Endothelial cell of umbilical vein (primary cell): ENCODE measurements at regions not wholly inside any gene's neighbourhood (a gene's known extent, or its start where the extent isn't known, plus 50 kb on each side); places are given as distances from the start of the nearest gene placed in this dataset.

Source experiments
- BruUV-seq: library from RNA; stranded (reverse); fragments of 400-500 nt; replicated peaks from 2 replicates; lab custom pipeline; 2021; lab: Mats Ljungman, UMichigan
- CTCF ChIA-PET: fragments of 300-600, 350-600 bp; sonication (Branson Sonifier 250); formaldehyde crosslinking; loops from one replicate; lab custom pipeline; 2021; ENCODE audit warnings: antibody characterized with exemption, inconsistent platforms; lab: Charles Lee
- POLR2A ChIA-PET: fragments of 300-600, 350-600 bp; sonication (Branson Sonifier 250); formaldehyde crosslinking; loops from one replicate; lab custom pipeline; 2021; ENCODE audit warnings: antibody characterized with exemption, inconsistent platforms; lab: Charles Lee
- DNase-seq: peaks from one replicate; pipeline ENCODE4 v3.0.0-alpha.2; 2011; ENCODE audit warnings: low read depth, low spot score
- FAIRE-seq: peaks from 2 replicates; lab custom pipeline; 2011; peaks lifted over from hg19 to GRCh38; lab: Jason Lieb, UNC
- H2AFZ ChIP-seq: 2 replicates; pipeline ENCODE4 v1.6.0; 2012; ENCODE audit warnings: low read depth, low read length, control low read depth, inconsistent platforms
- H3K27ac ChIP-seq: 2 replicates; pipeline ENCODE4 v1.5.1; 2011; ENCODE audit warnings: low read depth, mild to moderate bottlenecking, control low read depth, low read length, moderate library complexity; ENCODE audit not compliant: insufficient read depth
- H3K27me3 ChIP-seq, 2 experiments: 2 replicates each; pipeline versions ENCODE4 v1.6.0 to v1.6.1; 2011; ENCODE audit warnings: low read length in 2 of 2, mixed read lengths in 1 of 2; ENCODE audit not compliant: control insufficient read depth in 2 of 2, insufficient read depth in 2 of 2
- H3K36me3 ChIP-seq, 2 experiments: 2 replicates in 1 of 2; 3 replicates in 1 of 2; pipeline ENCODE4 v1.5.1; 2011; ENCODE audit warnings: low read length in 2 of 2, mild to moderate bottlenecking in 1 of 2, moderate library complexity in 1 of 2; ENCODE audit not compliant: control insufficient read depth in 2 of 2, insufficient read depth in 2 of 2; ENCODE audit errors: extremely low read depth in 1 of 2
- H3K4me1 ChIP-seq: 3 replicates; pipeline ENCODE4 v1.5.1; 2011; ENCODE audit warnings: mild to moderate bottlenecking, low read length; ENCODE audit not compliant: control insufficient read depth, insufficient read depth; ENCODE audit errors: extremely low read depth
- H3K4me2 ChIP-seq: 2 replicates; pipeline ENCODE4 v1.6.1; 2011; ENCODE audit warnings: low read length, control low read depth, mixed read lengths; ENCODE audit not compliant: insufficient read depth
- H3K4me3 ChIP-seq, 3 experiments: fragments of 200-600 bp in 1 of 3; sonication (generic), shearing (Covaris generic) in 1 of 3; replicated peaks in 1 of 3; 2 replicates each; pipeline ENCODE4 v1.5.1; 2011 to 2016; ENCODE audit warnings: control low read depth in 3 of 3, low read length in 3 of 3, mild to moderate bottlenecking in 2 of 3, inconsistent platforms in 1 of 3, low read depth in 1 of 3, moderate library complexity in 1 of 3; ENCODE audit not compliant: insufficient read depth in 1 of 3
- H3K79me2 ChIP-seq: 2 replicates; pipeline ENCODE4 v1.6.0; 2012; ENCODE audit warnings: low read length, inconsistent platforms; ENCODE audit not compliant: control insufficient read depth, insufficient read depth
- H3K9ac ChIP-seq: replicated peaks from 2 replicates; pipeline ENCODE3; 2011; ENCODE audit warnings: low read length, control low read depth; ENCODE audit not compliant: insufficient read depth; ENCODE audit errors: extremely low read depth
- H3K9me1 ChIP-seq: replicated peaks from 3 replicates; pipeline ENCODE4 v1.6.0; 2011; ENCODE audit warnings: mild to moderate bottlenecking, low read length; ENCODE audit not compliant: control insufficient read depth, insufficient read depth; ENCODE audit errors: extremely low read depth
- H3K9me3 ChIP-seq: replicated peaks from 2 replicates; pipeline ENCODE4 v1.5.1; 2012; ENCODE audit warnings: low read length, inconsistent platforms; ENCODE audit not compliant: control insufficient read depth, insufficient read depth
- H4K20me1 ChIP-seq: replicated peaks from 2 replicates; pipeline ENCODE3; 2011; ENCODE audit warnings: mild to moderate bottlenecking, low read length; ENCODE audit not compliant: control insufficient read depth, insufficient read depth; ENCODE audit errors: extremely low read depth
- EZH2 ChIP-seq: IDR thresholded peaks from 2 replicates; pipeline ENCODE4 v1.6.1; 2012; ENCODE audit warnings: borderline replicate concordance, low read depth, mild to moderate bottlenecking, moderate library complexity, low read length, inconsistent platforms; ENCODE audit not compliant: severe bottlenecking
- FOS ChIP-seq: IDR thresholded peaks from 2 replicates; pipeline ENCODE4 v1.6.1; 2011; ENCODE audit warnings: mild to moderate bottlenecking, low read length, moderate library complexity, borderline replicate concordance; ENCODE audit not compliant: insufficient read depth
- GATA2 ChIP-seq: IDR thresholded peaks from 2 replicates; pipeline ENCODE4 v1.7.0; 2011; ENCODE audit warnings: low read depth, mild to moderate bottlenecking, moderate library complexity, mixed read lengths, low read length; ENCODE audit not compliant: insufficient read length, insufficient read depth
- JUN ChIP-seq: IDR thresholded peaks from 2 replicates; pipeline ENCODE4 v1.6.1; 2011; ENCODE audit warnings: borderline replicate concordance, low read depth; ENCODE audit not compliant: insufficient read length, insufficient read depth
- MYC ChIP-seq: IDR thresholded peaks from one replicate; pipeline ENCODE4 v1.6.1; 2011; ENCODE audit warnings: mild to moderate bottlenecking, low read depth, low read length
- POLR2A ChIP-seq: IDR thresholded peaks from 2 replicates; pipeline ENCODE4 v1.6.1; 2012; ENCODE audit warnings: low read depth, mild to moderate bottlenecking, control low read depth, low read length
- POLR2AphosphoS5 ChIP-seq: IDR thresholded peaks from 2 replicates; pipeline ENCODE4 v1.6.1; 2012; ENCODE audit warnings: low read depth, mild to moderate bottlenecking, control low read depth, low read length, moderate library complexity; ENCODE audit not compliant: insufficient read depth
- dilution Hi-C: fragments of 300-500 bp; cut with MboI; formaldehyde crosslinking; loops from one replicate; pipeline ENCODE4 v1.15.0; 2019; ENCODE audit warnings: low sequenced_read_pairs; ENCODE audit not compliant: extremely low pct_ligation_motif_present
- intact Hi-C: fragments of 100-400 bp; cut with micrococcal nuclease; formaldehyde crosslinking; loops from one replicate; pipeline ENCODE4 v1.10.0; 2022
- TF ChIP-seq, protein P1 (sequence below): IDR thresholded peaks from 2 replicates; pipeline ENCODE4 v1.6.1; 2011; ENCODE audit not compliant: insufficient read depth, insufficient read length
- TF ChIP-seq, protein P2 (sequence below), 2 donors: IDR thresholded peaks; 1 replicate in 1 of 2; 2 replicates in 1 of 2; pipeline ENCODE4 v1.5.1; 2011; ENCODE audit warnings: low read length in 2 of 2, mild to moderate bottlenecking in 2 of 2, moderate library complexity in 2 of 2, control low read depth in 1 of 2, inconsistent platforms in 1 of 2, low read depth in 1 of 2; ENCODE audit not compliant: insufficient read depth in 1 of 2; ENCODE audit errors: extremely low read depth in 1 of 2

DNA sequence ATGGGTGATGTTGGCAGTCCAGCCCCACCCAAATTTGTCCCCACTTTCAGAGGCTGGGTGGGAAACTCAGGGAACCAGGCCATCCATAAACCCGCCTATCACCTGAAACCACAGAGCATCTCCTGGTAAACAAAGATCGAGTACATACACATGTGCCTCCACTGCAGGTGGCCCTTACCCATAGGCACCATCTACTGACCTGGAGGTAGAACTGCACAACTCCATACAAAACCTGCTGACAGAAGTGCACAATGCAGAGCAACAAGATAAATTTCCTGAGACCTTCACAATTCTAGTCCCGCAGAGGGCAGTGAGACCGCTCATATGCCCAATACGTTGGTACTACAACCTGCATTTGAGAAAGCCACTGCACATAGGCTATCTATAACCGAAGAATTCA, 856.3 kb downstream of the SUCLG1 start:
- Histone ChIP-seq H3K36me3 (no peaks in the 10 kb centered on the region), H3K27me3 (no peaks in the 10 kb centered on the region), H2AFZ (no peak overlapping the region), H3K79me2 (no peaks in the 10 kb centered on the region), H3K9me1 (no peaks in the 10 kb centered on the region), H3K9me3 (no peaks in the 10 kb centered on the region), H3K9ac (no peak overlapping the region), H4K20me1 (no peaks in the 10 kb centered on the region), H3K4me3 (no peak overlapping the region), H3K4me2 (no peak overlapping the region), H3K27ac (no peak overlapping the region), H3K4me1 (no peaks in the 10 kb centered on the region)
- TF ChIP-seq, protein P1, sequence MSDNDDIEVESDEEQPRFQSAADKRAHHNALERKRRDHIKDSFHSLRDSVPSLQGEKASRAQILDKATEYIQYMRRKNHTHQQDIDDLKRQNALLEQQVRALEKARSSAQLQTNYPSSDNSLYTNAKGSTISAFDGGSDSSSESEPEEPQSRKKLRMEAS: no peak
- TF ChIP-seq, protein P2, sequence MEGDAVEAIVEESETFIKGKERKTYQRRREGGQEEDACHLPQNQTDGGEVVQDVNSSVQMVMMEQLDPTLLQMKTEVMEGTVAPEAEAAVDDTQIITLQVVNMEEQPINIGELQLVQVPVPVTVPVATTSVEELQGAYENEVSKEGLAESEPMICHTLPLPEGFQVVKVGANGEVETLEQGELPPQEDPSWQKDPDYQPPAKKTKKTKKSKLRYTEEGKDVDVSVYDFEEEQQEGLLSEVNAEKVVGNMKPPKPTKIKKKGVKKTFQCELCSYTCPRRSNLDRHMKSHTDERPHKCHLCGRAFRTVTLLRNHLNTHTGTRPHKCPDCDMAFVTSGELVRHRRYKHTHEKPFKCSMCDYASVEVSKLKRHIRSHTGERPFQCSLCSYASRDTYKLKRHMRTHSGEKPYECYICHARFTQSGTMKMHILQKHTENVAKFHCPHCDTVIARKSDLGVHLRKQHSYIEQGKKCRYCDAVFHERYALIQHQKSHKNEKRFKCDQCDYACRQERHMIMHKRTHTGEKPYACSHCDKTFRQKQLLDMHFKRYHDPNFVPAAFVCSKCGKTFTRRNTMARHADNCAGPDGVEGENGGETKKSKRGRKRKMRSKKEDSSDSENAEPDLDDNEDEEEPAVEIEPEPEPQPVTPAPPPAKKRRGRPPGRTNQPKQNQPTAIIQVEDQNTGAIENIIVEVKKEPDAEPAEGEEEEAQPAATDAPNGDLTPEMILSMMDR (IDR thresholded peaks at IDR 0.05; ENCODE audit: extremely low read depth in 1 of 2, insufficient read depth in 1 of 2, low read depth in 1 of 2, low read length in 2 of 2): no peak
- TF ChIP-seq POLR2A (no peak), EZH2 (no peak), GATA2 (no peak), POLR2AphosphoS5 (no peak), MYC (no peak), JUN (no peak), FOS (no peak)
- POLR2A ChIA-PET: no interaction called here
- intact Hi-C loops: no loop called here
- BruUV-seq: no TSS peak
- CTCF ChIA-PET: no interaction called here
- dilution Hi-C loops: no loop called here
- DNase-seq (no peak), FAIRE-seq (no peak)
